ENCODE measurements at regions not wholly inside any gene's neighbourhood (a gene's known extent, or its start where the extent isn't known, plus 50 kb on each side); places are given as distances from the start of the nearest gene placed in this dataset.

- Histone ChIP-seq H3F3A (ENCODE audit: control insufficient read depth, insufficient read depth) (no peaks in the 10 kb centered on the region), H3K27me3 (ENCODE audit: control insufficient read depth, low read length) (no peaks in the 10 kb centered on the region), H3K4me3 (ENCODE audit: low read length) (no peak overlapping the region), H3K27ac (ENCODE audit: low read depth, low read length) (no peak overlapping the region), H3K36me3 (ENCODE audit: control insufficient read depth, low read length) (no peaks in the 10 kb centered on the region), H3K4me2 (ENCODE audit: low read length) (no peak overlapping the region), H3K4me1 (ENCODE audit: control insufficient read depth, low read length) (no peaks in the 10 kb centered on the region), H3K9me3 (ENCODE audit: control insufficient read depth, insufficient read depth, low read length) (no peaks in the 10 kb centered on the region), H3K79me2 (ENCODE audit: control insufficient read depth, low read length) (no peaks in the 10 kb centered on the region), H3K9me2 (replicated peaks; ENCODE audit: control insufficient read depth, low read length) (no peaks in the 10 kb centered on the region), H4K20me1 (ENCODE audit: control insufficient read depth, insufficient read depth, low read depth, low read length) (no peaks in the 10 kb centered on the region)
- no peak for TF ChIP-seq EZH2phosphoT487 (IDR thresholded peaks at IDR 0.05; ENCODE audit: borderline replicate concordance, low read length)
- no peak for TF ChIP-seq CTCF (IDR thresholded peaks at IDR 0.05; ENCODE audit: low read depth, low read length, poor library complexity, severe bottlenecking)
Measured at GRCh38 chr7:79820387-79820786, 314.2 kb upstream of the GNAI1 start.

GRCh38 chr7:79810916-79811315 lies 323.7 kb upstream of the GNAI1 start:
- Histone ChIP-seq H3F3A (ENCODE audit: control insufficient read depth, insufficient read depth) (no peaks in the 10 kb centered on the region), H3K4me2 (ENCODE audit: low read length) (no peak overlapping the region), H4K20me1 (ENCODE audit: control insufficient read depth, insufficient read depth, low read depth, low read length) (no peaks in the 10 kb centered on the region), H3K27me3 (ENCODE audit: control insufficient read depth, low read length) (no peaks in the 10 kb centered on the region), H3K4me3 (ENCODE audit: low read length) (no peak overlapping the region), H3K4me1 (ENCODE audit: control insufficient read depth, low read length) (no peaks in the 10 kb centered on the region), H3K9me2 (replicated peaks; ENCODE audit: control insufficient read depth, low read length) (no peaks in the 10 kb centered on the region), H3K79me2 (ENCODE audit: control insufficient read depth, low read length) (no peaks in the 10 kb centered on the region), H3K36me3 (ENCODE audit: control insufficient read depth, low read length) (no peaks in the 10 kb centered on the region), H3K27ac (ENCODE audit: low read depth, low read length) (no peak overlapping the region), H3K9me3 (ENCODE audit: control insufficient read depth, insufficient read depth, low read length) (no peaks in the 10 kb centered on the region)
- no peak for TF ChIP-seq EZH2phosphoT487 (IDR thresholded peaks at IDR 0.05; ENCODE audit: borderline replicate concordance, low read length)
- no peak for TF ChIP-seq CTCF (IDR thresholded peaks at IDR 0.05; ENCODE audit: low read depth, low read length, poor library complexity, severe bottlenecking)

- Histone ChIP-seq H3K79me2 (ENCODE audit: control insufficient read depth, low read length) (no peaks in the 10 kb centered on the region), H3K4me2 (ENCODE audit: low read length) (no peak overlapping the region), H3K36me3 (ENCODE audit: control insufficient read depth, low read length) (no peaks in the 10 kb centered on the region), H3K9me3 (ENCODE audit: control insufficient read depth, insufficient read depth, low read length) (no peaks in the 10 kb centered on the region), H3K4me1 (ENCODE audit: control insufficient read depth, low read length) (no peaks in the 10 kb centered on the region), H4K20me1 (ENCODE audit: control insufficient read depth, insufficient read depth, low read depth, low read length) (no peaks in the 10 kb centered on the region), H3K27me3 (ENCODE audit: control insufficient read depth, low read length) (no peaks in the 10 kb centered on the region), H3K9me2 (replicated peaks; ENCODE audit: control insufficient read depth, low read length) (no peaks in the 10 kb centered on the region), H3K27ac (ENCODE audit: low read depth, low read length) (no peak overlapping the region), H3F3A (ENCODE audit: control insufficient read depth, insufficient read depth) (no peaks in the 10 kb centered on the region), H3K4me3 (ENCODE audit: low read length) (no peak overlapping the region)
- TF ChIP-seq EZH2phosphoT487 (IDR thresholded peaks at IDR 0.05; ENCODE audit: borderline replicate concordance, low read length): no peak
- no peak for TF ChIP-seq CTCF (IDR thresholded peaks at IDR 0.05; ENCODE audit: low read depth, low read length, poor library complexity, severe bottlenecking)
Measured at GRCh38 chr7:79806161-79806734, 328.4 kb upstream of the GNAI1 start.
